GM03348 (cell line): ENCODE measurements at regions not wholly inside any gene's neighbourhood (a gene's known extent, or its start where the extent isn't known, plus 50 kb on each side); places are given as distances from the start of the nearest gene placed in this dataset.
"Not testable (repeated sequence)": the region's sequence is repeated elsewhere in the genome, so short reads cannot be mapped to it uniquely, and the experiment has no call there.

Experiments
- DNase-seq: peaks from one replicate; pipeline ENCODE4 v3.0.0; 2012; ENCODE audit warnings: low spot score

DNA sequence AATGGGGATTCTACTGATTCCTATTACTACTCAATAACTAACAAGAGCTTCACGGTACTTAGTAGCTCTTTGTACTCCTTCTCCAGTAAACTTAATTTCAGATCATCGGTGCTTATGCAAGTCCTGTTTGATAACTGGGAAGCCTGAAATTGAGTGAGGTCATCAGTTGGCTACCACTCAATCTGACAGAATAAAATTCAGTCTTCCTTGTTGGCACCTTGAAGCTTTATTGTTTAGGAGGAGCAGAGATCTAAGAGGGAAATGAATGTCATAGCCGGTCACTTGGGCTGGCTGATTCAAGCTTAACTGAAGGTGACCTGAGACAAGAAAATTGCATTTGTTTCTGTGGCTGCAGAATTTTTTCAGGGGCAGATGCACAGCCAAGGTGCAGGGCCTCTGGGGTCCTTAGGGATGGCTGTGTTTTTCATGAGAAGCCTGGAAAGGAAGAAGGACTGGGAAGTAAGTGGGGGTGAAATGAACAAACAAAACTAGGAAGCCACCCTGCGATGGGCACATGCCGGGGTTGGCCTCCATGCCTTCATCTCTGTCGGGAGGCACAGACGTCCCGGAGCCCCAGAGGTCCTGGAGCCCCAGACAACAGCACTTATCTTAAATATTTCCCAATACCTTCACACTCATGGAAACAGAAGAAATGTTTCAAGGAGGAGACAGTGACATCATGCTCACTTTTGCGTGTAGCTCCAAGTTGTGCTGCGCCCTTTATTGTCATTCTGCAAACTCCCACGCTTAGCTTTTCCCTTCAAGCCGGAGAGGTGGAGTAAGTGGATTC, 85.0 kb upstream of the KIF5B start:
- DNase-seq, result no peak

GRCh38 chr10:32140403-32140802, 84.2 kb upstream of the KIF5B start:
- DNase-seq, result no peak

GRCh38 chr10:32139223-32140073, 83.2 kb upstream of the KIF5B start:
- peak; percentile 95 for DNase-seq

GRCh38 chr10:32136927-32137326, 80.7 kb upstream of the KIF5B start:
- not testable (repeated sequence) for DNase-seq

- DNase-seq, result not testable (repeated sequence)
These were observed 79.6 kb upstream of the KIF5B start for GRCh38 chr10:32135796-32136195.

DNA sequence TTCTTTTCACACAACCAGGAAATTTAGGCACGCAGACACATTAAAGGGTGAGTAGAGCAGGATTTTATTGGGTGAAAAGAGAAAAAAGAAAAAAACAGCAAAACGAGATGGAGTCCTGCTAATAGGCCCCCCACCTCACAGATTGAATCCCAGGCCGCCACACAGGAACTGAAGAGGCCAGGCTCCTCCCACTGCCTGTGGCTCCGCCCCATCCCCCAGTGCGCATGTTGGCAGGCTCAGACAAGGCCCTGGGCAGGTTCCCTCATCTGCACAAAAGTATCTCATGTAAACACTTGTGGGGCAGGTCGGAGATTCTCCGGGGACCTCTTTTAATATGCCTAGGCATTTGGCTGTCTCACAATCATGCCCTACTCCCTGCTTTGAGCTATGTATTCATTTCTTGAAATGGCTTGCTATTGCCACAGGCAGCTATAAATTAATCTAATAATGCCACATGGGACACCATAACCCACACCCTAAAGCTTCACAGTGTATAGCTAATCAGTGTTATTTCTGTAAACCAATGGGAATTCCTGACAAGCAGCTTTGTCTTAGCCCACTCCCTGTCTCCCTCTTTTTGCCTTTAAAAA, 76.2 kb upstream of the KIF5B start:
- no peak for DNase-seq

DNA sequence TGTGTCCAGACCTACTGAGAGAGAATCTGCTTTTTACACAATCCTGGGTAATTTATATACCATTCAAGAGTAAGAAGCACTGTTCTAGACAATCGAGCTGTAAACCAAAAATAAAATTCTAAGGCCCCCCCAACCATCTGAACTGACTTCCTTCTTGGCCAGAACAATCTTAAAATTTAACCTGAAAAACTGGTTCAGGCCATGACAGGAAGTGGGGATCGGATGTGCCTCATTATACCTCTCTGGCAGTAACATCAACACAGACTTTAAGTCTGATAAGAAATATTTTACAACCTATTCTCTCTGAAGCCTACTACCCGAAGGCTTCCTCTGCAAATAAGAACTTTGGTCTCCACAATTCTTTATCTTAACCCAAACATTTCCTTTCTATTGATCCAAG, 75.2 kb upstream of the KIF5B start:
- no peak for DNase-seq

DNA sequence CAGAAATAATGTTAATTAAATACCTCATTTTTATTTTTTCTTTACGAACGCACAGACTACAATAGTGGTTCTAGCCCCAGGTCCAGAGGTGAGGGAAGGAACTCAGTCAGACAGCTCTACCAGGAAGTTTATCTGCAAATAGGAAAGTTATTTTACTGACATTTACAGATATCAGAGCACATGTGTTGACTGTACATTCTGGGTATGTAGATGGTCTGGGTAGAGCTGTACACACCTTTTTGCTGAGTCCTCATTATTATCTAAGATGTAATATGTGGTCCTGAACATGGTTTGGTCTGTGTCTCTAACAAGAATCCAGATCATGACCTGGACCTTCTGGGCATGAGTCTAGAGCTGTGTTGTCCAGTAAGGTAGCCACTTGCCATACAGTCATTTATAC, 74.6 kb upstream of the KIF5B start:
- no peak for DNase-seq

DNA sequence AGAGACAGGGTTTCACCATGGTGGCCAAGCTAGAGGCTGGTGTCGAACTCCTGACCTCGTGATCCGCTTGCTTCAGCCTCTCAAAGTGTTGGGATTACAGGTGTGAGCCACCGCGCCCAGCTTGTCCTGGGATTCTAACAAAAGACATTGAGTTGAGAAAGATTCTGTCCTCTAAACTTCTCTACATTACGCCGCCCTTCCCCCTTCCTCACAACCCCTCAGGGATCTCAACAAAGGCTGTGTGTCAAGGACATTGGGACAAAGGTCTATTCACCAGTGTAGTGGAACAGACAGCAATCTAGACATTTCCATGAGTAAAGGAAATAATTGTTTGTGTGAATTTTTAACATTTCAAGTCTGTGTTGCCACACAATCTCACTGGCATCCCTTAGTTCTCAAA, 68.8 kb upstream of the KIF5B start:
- DNase-seq, result no peak

DNA sequence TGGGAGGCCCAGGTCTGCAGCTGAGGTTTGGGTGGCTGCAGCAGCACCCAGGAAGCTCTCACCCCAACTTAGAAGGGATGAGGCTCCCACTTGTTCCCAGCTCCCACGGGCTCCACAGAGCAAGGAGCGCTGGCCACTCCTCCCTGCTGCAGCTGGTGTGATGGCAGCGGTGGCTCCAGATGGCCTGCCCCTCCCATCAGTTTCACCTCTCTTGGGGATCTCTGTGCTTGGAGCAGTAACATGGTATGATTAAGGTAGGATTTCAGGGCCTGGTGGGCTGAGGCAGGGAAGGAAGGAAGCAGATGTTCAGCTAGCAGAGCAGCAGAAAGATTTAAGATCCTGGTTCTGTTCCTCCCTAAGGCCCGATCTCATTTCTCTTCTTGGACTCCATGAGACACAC, 66.8 kb upstream of the KIF5B start:
- DNase-seq, result no peak

DNA sequence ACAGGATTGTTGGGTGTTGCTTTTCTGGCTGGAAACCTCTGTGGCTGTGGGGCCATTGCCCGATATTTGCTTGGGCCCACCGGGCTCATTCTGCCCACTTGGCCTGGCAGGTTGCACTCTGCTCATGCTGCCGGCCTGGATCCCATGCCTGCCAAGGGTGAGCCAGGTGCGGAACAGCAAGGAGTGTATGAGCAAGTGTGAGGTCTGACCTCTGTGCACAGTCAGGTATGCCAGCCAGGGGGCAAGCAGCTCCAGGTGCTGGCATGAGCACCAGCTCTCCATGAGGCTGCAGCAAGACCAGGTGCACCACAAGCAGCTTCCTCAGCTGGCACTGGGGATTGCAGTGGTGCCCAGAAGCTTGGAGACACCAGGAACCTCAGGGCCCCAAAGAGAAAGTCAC, 65.4 kb upstream of the KIF5B start:
- no peak for DNase-seq

GRCh38 chr10:32120147-32120546, 63.9 kb upstream of the KIF5B start:
- no peak for DNase-seq

DNA sequence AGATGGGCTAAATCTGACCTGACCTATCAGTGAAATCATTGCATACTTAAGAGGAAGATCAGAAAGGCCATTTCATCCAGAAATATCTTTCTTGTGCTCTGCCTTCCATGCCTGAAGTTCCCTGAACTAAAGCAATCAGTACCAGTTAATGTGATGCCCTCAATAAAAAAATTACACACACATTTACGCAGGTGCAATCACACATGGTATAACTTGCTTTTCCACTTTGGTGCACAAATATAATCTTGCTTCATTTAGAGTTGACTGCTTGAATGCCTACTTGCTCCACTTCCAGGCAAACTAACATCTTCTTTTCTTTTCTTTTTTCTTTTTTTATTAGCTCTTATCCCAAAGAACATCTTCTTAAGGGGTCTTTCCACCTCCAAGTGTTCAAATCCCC, 58.3 kb upstream of the KIF5B start:
- DNase-seq, result no peak

- DNase-seq, result peak; percentile 85
These were observed 55.8 kb upstream of the KIF5B start for GRCh38 chr10:32112055-32112454.

DNA sequence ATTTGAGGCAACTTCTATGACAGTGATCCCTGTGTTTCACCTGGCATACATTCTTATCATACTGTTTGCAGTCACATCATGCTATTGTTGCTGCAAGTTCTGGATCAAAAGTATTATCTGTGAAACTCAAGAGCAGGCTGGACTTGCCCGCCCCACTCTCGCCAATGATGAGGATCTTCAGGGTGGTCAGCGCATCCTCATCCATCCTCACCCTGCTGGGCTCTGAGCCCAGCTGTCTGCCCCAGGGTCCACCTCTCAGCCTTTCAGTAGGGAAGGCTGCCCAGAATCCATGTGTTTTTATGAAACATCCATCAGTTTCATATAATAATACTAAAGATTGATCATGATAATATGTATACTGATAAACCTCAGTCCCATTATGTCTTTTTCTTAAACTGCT, 55.4 kb upstream of the KIF5B start:
- DNase-seq, result peak; percentile 22

- DNase-seq, result no peak
These were observed 54.6 kb upstream of the KIF5B start for GRCh38 chr10:32110790-32111189.

DNA sequence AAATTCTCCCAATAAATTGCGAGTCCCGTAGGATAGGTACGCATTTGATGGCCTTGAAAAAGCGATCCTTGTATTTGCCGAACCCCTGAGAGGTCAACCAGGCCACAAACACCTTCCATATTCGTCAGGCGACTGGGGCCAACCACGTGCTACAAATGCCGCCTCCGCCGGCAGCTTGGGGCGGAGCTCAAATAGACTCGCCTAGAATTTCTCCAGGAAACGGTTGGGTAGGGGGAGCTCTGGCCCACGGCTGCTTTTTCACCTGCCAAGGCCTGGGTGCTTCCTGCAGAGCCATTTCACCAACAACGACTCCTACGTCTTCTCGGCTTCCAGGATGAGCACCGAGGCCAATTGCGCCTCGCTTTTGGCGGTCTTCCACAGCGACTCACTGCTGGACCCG, 53.4 kb upstream of the KIF5B start:
- DNase-seq, result no peak
